GM12891 (cell line): ENCODE measurements at regions not wholly inside any gene's neighbourhood (a gene's known extent, or its start where the extent isn't known, plus 50 kb on each side); places are given as distances from the start of the nearest gene placed in this dataset.

Experiments used
- DNase-seq: peaks from one replicate; pipeline ENCODE4 v3.0.0; 2011; ENCODE audit warnings: low spot score; ENCODE audit not compliant: insufficient read length
- FAIRE-seq: peaks from 2 replicates; lab custom pipeline; 2011; peaks lifted over from hg19 to GRCh38; lab: Jason Lieb, UNC
- PAX5 ChIP-seq: IDR thresholded peaks from 2 replicates; pipeline ENCODE4 v1.6.1; 2011; ENCODE audit warnings: low read length, moderate library complexity, mild to moderate bottlenecking; ENCODE audit not compliant: insufficient read depth, severe bottlenecking
- POLR2A ChIP-seq: IDR thresholded peaks from 2 replicates; pipeline ENCODE4 v1.6.1; 2011; ENCODE audit warnings: low read depth, low read length, control low read depth
- POLR2AphosphoS5 ChIP-seq: IDR thresholded peaks from 2 replicates; pipeline ENCODE4 v1.6.1; 2011; ENCODE audit warnings: low read depth, low read length, control low read depth
- POU2F2 ChIP-seq: IDR thresholded peaks from 2 replicates; pipeline ENCODE4 v1.6.1; 2011; ENCODE audit warnings: low read depth, mild to moderate bottlenecking, control low read depth, low read length, moderate library complexity
- SPI1 ChIP-seq: IDR thresholded peaks from 2 replicates; pipeline ENCODE4 v1.6.1; 2011; ENCODE audit warnings: low read depth, low read length, control low read depth
- TAF1 ChIP-seq: IDR thresholded peaks from 2 replicates; pipeline ENCODE4 v1.6.1; 2011; ENCODE audit warnings: low read depth, low read length, control low read depth

GRCh38 chr2:238790833-238791230 lies 57.1 kb upstream of the TWIST2 start:
- no peak for FAIRE-seq
- no peak for DNase-seq

DNA sequence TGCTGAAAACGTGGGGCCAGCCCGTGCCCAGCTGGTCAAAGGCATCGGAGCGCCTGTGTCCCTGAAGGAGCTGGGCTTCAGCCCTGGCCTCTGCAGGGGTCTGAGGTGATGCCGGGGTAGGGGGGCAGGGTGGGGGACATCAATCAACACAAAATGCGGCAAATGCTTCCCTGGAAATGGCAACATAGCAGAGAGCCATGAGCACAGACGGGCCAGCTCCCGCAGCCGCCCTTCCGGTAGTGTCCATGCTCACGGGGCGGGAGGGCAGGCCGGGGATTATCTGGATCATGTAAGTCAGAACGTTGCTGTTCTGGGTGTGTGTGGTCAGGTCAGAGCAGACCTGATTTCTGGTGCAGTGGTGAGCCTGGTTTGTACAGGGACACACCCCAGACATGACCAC lies 56.5 kb upstream of the TWIST2 start:
- FAIRE-seq, result no peak
- no peak for TF ChIP-seq TAF1
- TF ChIP-seq POLR2A, result no peak
- no peak for DNase-seq

More at GRCh38 chr2:238790833-238791230, 57.1 kb upstream of the TWIST2 start:
- TF ChIP-seq POLR2AphosphoS5, result no peak
- no peak for TF ChIP-seq PAX5
- no peak for TF ChIP-seq POU2F2

- FAIRE-seq, result no peak
- no peak for DNase-seq
- TF ChIP-seq POU2F2 (no peak), PAX5 (no peak), POLR2A (no peak), POLR2AphosphoS5 (no peak), SPI1 (no peak), TAF1 (no peak)
These were observed 54.6 kb upstream of the TWIST2 start for GRCh38 chr2:238793306-238793705.

- no peak for TF ChIP-seq TAF1
- no peak for TF ChIP-seq POU2F2
- no peak for TF ChIP-seq POLR2AphosphoS5
- no peak for TF ChIP-seq PAX5
- DNase-seq (no peak), FAIRE-seq (no peak)
These were observed 54.0 kb upstream of the TWIST2 start for GRCh38 chr2:238793801-238794449.

GRCh38 chr2:238796223-238796885 lies 51.5 kb upstream of the TWIST2 start:
- DNase-seq (no peak), FAIRE-seq (no peak)
- no peak for TF ChIP-seq POU2F2
- TF ChIP-seq PAX5, result no peak
- no peak for TF ChIP-seq POLR2AphosphoS5
- no peak for TF ChIP-seq SPI1
- no peak for TF ChIP-seq POLR2A

DNA sequence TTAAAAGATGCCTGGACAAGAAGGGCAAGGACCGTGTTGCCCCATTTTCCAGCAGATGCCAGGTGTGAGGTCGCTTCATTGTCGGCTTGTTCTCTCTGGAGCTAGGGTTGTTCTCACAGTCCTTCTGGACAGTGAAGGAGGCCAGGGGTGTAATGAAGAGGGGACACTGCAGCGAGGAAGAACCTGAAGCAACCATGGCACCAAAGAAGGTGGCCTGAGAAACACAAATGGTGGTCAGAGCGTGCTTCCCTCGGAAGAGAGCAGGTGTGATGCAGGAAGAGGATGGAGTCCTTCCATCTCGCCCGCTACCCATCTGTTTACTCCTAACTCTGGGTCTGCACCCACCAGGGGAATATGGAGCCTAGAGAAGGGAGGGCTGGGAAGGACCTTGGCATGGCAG lies 50.3 kb upstream of the TWIST2 start:
- TF ChIP-seq SPI1, result no peak
- TF ChIP-seq POLR2A, result no peak
- TF ChIP-seq TAF1, result no peak
- TF ChIP-seq PAX5, result no peak
- no peak for TF ChIP-seq POLR2AphosphoS5
- no peak for TF ChIP-seq POU2F2
- DNase-seq, result no peak
- FAIRE-seq, result no peak
